ENCODE measurements at regions not wholly inside any gene's neighbourhood (a gene's known extent, or its start where the extent isn't known, plus 50 kb on each side); places are given as distances from the start of the nearest gene placed in this dataset.

- no peak for TF ChIP-seq GATA2 (IDR thresholded peaks at IDR 0.05; ENCODE audit: low read depth, low read length)
- no peak for TF ChIP-seq GATA3 (IDR thresholded peaks at IDR 0.05; ENCODE audit: low read depth, low read length)
Observed at GRCh38 chr9:1881708-1882295, 133.3 kb upstream of the SMARCA2 start.
